Common myeloid progenitor, CD34-positive (primary cell): ENCODE measurements at regions not wholly inside any gene's neighbourhood (a gene's known extent, or its start where the extent isn't known, plus 50 kb on each side); places are given as distances from the start of the nearest gene placed in this dataset.
A peak's percentile ranks its signal among the peaks of the same experiment; 100 is the strongest.
"Not testable (repeated sequence)": the region's sequence is repeated elsewhere in the genome, so short reads cannot be mapped to it uniquely, and the experiment has no call there.

Source experiments
- CTCF ChIA-PET: fragments of 350-600 bp; sonication (Branson Sonifier 250); formaldehyde crosslinking; loops from one replicate; lab custom pipeline; 2021; ENCODE audit warnings: antibody characterized with exemption; lab: Charles Lee
- POLR2A ChIA-PET: fragments of 350-600 bp; sonication (Branson Sonifier 250); formaldehyde crosslinking; loops from one replicate; lab custom pipeline; 2021; ENCODE audit warnings: antibody characterized with exemption; lab: Charles Lee
- DNase-seq, 3 donors: peaks; one replicate each; pipeline versions ENCODE4 v3.0.0 to v3.0.0-alpha.2; 2013
- H3K27ac ChIP-seq, 2 experiments: 1 replicate in 1 of 2; 2 replicates in 1 of 2; pipeline ENCODE4 v1.7.0; 2013; ENCODE audit warnings: inconsistent platforms in 2 of 2, low read length in 2 of 2, mild to moderate bottlenecking in 2 of 2, low read depth in 1 of 2, moderate library complexity in 1 of 2; ENCODE audit not compliant: severe bottlenecking in 2 of 2, insufficient read depth in 1 of 2, poor library complexity in 1 of 2
- H3K27me3 ChIP-seq, 5 experiments: replicated peaks in 2 of 5; 1 replicate in 3 of 5; 2 replicates in 2 of 5; pipeline versions ENCODE4 v1.6.1 to v1.7.0; 2013; ENCODE audit warnings: low read length in 4 of 5, mild to moderate bottlenecking in 2 of 5, moderate library complexity in 2 of 5, inconsistent platforms in 1 of 5; ENCODE audit not compliant: insufficient read depth in 5 of 5, control insufficient read depth in 4 of 5
- H3K36me3 ChIP-seq, 4 experiments: 1 replicate in 2 of 4; 2 replicates in 2 of 4; pipeline versions ENCODE4 v1.6.1 to v1.7.0; 2013; ENCODE audit warnings: low read length in 3 of 4, control low read depth in 1 of 4, mild to moderate bottlenecking in 1 of 4; ENCODE audit not compliant: control insufficient read depth in 4 of 4, insufficient read depth in 4 of 4
- H3K4me1 ChIP-seq, 4 experiments: 1 replicate in 3 of 4; 2 replicates in 1 of 4; pipeline versions ENCODE4 v1.6.1 to v1.7.1; 2013; ENCODE audit warnings: low read length in 3 of 4, mild to moderate bottlenecking in 3 of 4, control low read depth in 1 of 4, inconsistent platforms in 1 of 4, moderate library complexity in 1 of 4; ENCODE audit not compliant: control insufficient read depth in 4 of 4, insufficient read depth in 4 of 4; ENCODE audit errors: control extremely low read depth in 1 of 4
- H3K4me3 ChIP-seq, 7 experiments: 1 replicate in 4 of 7; 2 replicates in 3 of 7; pipeline versions ENCODE4 v1.5.1 to v1.7.0; 2013; ENCODE audit warnings: mild to moderate bottlenecking in 7 of 7, low read length in 6 of 7, moderate library complexity in 6 of 7, inconsistent platforms in 2 of 7, low read depth in 2 of 7, control low read depth in 1 of 7; ENCODE audit not compliant: insufficient read depth in 4 of 7, control insufficient read depth in 1 of 7; ENCODE audit errors: extremely low read depth in 1 of 7
- H3K9me3 ChIP-seq, 5 experiments: 1 replicate in 4 of 5; 2 replicates in 1 of 5; pipeline versions ENCODE4 v1.6.1 to v1.7.1; 2013; ENCODE audit warnings: low read length in 4 of 5, mild to moderate bottlenecking in 2 of 5, inconsistent platforms in 1 of 5, low read depth in 1 of 5, moderate library complexity in 1 of 5; ENCODE audit not compliant: control insufficient read depth in 4 of 5, insufficient read depth in 2 of 5; ENCODE audit errors: control extremely low read depth in 1 of 5
- WGBS: methylation state at CpG from one replicate; pipeline ENCODE4 v1.1.5; 2013; ENCODE audit not compliant: insufficient coverage; 5-methylcytosine and 5-hydroxymethylcytosine counted together

DNA sequence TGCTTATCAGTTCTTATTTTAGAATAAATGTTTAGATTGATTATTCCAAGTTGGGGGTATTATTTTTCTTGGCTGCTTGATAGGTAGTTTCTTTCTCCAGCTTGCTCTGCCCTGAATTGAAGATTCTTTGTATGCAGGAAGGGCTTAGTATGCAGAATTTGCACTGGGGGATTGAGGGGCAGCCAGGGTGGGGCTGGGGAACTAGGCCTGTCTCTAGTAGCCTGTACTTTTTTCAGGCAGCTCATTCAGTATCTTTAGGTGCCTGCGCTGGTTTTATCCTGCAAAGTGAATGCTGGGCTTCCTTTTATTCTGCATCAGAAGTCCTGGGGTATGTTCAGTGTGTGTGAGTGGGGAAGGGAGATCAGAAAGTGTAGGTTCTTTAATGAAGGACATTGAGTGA lies 228.3 kb upstream of the ELL2 start:
- H3K27me3 ChIP-seq = no peaks in the 10 kb centered on the region
- no CpG with 5 or more reads among the region's 1 CpG for WGBS
- H3K4me3 ChIP-seq = no peak overlapping the region
- H3K4me1 ChIP-seq = no peaks in the 10 kb centered on the region
- H3K36me3 ChIP-seq = no peaks in the 10 kb centered on the region
- no peak overlapping the region for H3K27ac ChIP-seq
- H3K9me3 ChIP-seq = peaks cover 0 to 5% (median 0%) of the 10 kb centered on the region in 5 experiments
- DNase-seq = no peak
- ChIA-PET POLR2A (interaction anchor here (0.6 kb wide), 1 partner anchor 338 kb away, joined by 3 read pairs; no protein-coding TSS in a partner anchor), CTCF (no interaction called here)

DNA sequence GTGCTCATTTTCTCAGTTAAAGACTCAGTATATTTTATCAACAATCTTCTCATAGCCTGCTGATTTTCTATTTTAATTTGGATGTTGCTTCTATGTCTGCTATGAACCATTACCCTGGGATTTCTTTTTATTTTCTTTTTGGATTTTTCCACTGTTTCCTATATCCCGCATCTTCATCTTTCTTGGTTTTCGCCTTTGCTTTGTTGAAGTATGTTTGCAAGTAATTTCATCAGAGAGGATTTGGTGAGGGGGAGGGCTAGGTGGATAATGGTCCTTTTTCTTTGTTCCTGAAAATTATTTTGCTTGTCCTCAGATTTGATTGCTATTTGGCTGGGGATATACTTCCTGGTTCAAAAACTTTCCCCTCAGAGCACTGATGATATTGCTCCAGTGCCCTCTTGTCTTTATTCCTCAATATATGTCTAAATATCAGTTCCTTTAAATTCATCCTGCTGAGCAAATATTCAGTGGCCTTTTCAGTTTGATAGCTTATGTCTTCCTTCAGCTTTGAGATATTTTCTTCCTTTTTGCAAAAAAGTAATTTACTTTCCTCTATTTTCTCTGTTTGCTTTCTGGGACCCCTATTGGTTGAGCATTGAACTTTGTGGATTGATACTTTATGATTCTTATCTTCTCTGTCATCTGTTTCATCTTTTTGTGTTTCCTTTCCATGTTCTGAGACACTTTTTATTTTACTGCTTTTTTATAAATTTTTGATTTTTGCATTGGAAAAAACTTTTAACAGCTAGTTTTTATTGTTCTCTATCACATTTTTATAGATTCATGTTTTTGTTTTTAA lies 227.6 kb upstream of the ELL2 start:
- CTCF ChIA-PET = no interaction called here
- Histone ChIP-seq H3K36me3 (no peaks in the 10 kb centered on the region), H3K4me3 (no peak overlapping the region), H3K27me3 (no peaks in the 10 kb centered on the region), H3K4me1 (no peaks in the 10 kb centered on the region), H3K27ac (no peak overlapping the region), H3K9me3 (peaks cover 0 to 7% (median 0%) of the 10 kb centered on the region in 5 experiments)
- no CpG with 5 or more reads among the region's 2 CpGs for WGBS
- peak in 2 of 3 donors; percentile 9 to 15 for DNase-seq
- POLR2A ChIA-PET = no interaction called here

- no peaks in the 10 kb centered on the region for H3K27me3 ChIP-seq
- H3K4me3 ChIP-seq = no peak overlapping the region
- H3K36me3 ChIP-seq = no peaks in the 10 kb centered on the region
- POLR2A ChIA-PET = no interaction called here
- H3K4me1 ChIP-seq = no peaks in the 10 kb centered on the region
- peaks cover 0 to 7% (median 0%) of the 10 kb centered on the region in 5 experiments for H3K9me3 ChIP-seq
- WGBS = 100% methylated on average over 2 of the region's 5 CpGs
- DNase-seq = no peak
- CTCF ChIA-PET = no interaction called here
- no peak overlapping the region for H3K27ac ChIP-seq
Observed at GRCh38 chr5:96187309-96188027, 225.8 kb upstream of the ELL2 start.

- H3K27ac ChIP-seq, DNase-seq, H3K27me3 ChIP-seq, H3K9me3 ChIP-seq, H3K36me3 ChIP-seq, POLR2A ChIA-PET, CTCF ChIA-PET, H3K4me1 ChIP-seq, H3K4me3 ChIP-seq: not testable (repeated sequence)
Observed at GRCh38 chr5:96184510-96184909, 222.9 kb upstream of the ELL2 start.

- peaks cover 0 to 2% (median 0%) of the 10 kb centered on the region in 4 experiments for H3K4me1 ChIP-seq
- peaks cover 0 to 7% (median 0%) of the 10 kb centered on the region in 5 experiments for H3K9me3 ChIP-seq
- no peaks in the 10 kb centered on the region for H3K27me3 ChIP-seq
- ChIA-PET CTCF (no interaction called here), POLR2A (no interaction called here)
- WGBS = 100% methylated on average over 1 of the region's 2 CpGs
- no peaks in the 10 kb centered on the region for H3K36me3 ChIP-seq
- no peak overlapping the region for H3K27ac ChIP-seq
- no peak overlapping the region for H3K4me3 ChIP-seq
- DNase-seq = no peak
Observed at GRCh38 chr5:96180684-96181435, 219.2 kb upstream of the ELL2 start.

- 83% methylated on average over 4 of the region's 5 CpGs for WGBS
- ChIA-PET CTCF (no interaction called here), POLR2A (no interaction called here)
- H3K27ac ChIP-seq = no peak overlapping the region
- H3K4me3 ChIP-seq = no peak overlapping the region
- no peak for DNase-seq
- H3K36me3 ChIP-seq = no peaks in the 10 kb centered on the region
- no peaks in the 10 kb centered on the region for H3K9me3 ChIP-seq
- no peaks in the 10 kb centered on the region for H3K27me3 ChIP-seq
- peaks cover 0 to 2% (median 0%) of the 10 kb centered on the region in 4 experiments for H3K4me1 ChIP-seq
Observed at GRCh38 chr5:96177303-96177869, 215.7 kb upstream of the ELL2 start.
